ENCODE measurements at regions not wholly inside any gene's neighbourhood (a gene's known extent, or its start where the extent isn't known, plus 50 kb on each side); places are given as distances from the start of the nearest gene placed in this dataset.

DNA sequence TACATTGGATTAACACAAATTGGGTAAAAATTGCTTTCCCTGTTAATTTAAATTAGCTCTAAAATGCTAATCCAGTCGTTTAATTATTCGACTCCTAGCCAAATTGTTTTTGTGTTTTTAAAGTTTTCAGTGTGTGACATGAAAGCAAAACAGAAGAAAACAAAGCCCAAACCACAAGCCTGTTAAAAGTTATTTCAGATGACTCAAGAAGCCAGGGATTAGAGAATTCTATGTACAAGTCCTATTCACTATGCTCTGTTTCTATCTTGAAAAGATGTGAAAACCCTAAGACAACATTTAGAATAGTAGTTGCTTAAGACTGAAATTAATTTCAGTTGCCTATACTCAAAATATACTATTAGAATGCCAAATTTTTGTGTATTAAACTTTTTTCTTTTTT lies 294.8 kb upstream of the ADAMTS5 start:
- no peak for DNase-seq
- no peaks in the 10 kb centered on the region for H3K36me3 ChIP-seq (ENCODE audit: insufficient read depth, low read length)
- no peak for TF ChIP-seq EZH2 (IDR thresholded peaks at IDR 0.05; ENCODE audit: borderline replicate concordance, low read depth, low read length, severe bottlenecking)
- TF ChIP-seq CTCF (IDR thresholded peaks at IDR 0.05; ENCODE audit: borderline replicate concordance, extremely low read depth, low read length, poor library complexity, severe bottlenecking) = no peak
- H3K27ac ChIP-seq (ENCODE audit: low read length) = no peak overlapping the region
- no peaks in the 10 kb centered on the region for H3K27me3 ChIP-seq (ENCODE audit: insufficient read depth, low read length, poor library complexity)
- no peak overlapping the region for H2AFZ ChIP-seq (ENCODE audit: low read depth, low read length)
- H3K4me3 ChIP-seq (ENCODE audit: low read depth in 1 of 2, low read length in 2 of 2) = no peak overlapping the region
- no peak overlapping the region for H3K4me2 ChIP-seq (ENCODE audit: insufficient read depth, low read length)
- H3K79me2 ChIP-seq (ENCODE audit: insufficient read depth, low read length) = no peaks in the 10 kb centered on the region
- no peak overlapping the region for H3K9ac ChIP-seq (ENCODE audit: low read depth, low read length)
- peaks cover 30% of the 10 kb centered on the region for H3K4me1 ChIP-seq (ENCODE audit: insufficient read depth, low read length)
- H3K9me3 ChIP-seq (ENCODE audit: insufficient read depth, low read length, severe bottlenecking) = no peaks in the 10 kb centered on the region
- H4K20me1 ChIP-seq (ENCODE audit: insufficient read depth, low read length) = no peaks in the 10 kb centered on the region
- ATAC-seq (ENCODE audit: insufficient read depth, low read depth) = no peak

GRCh38 chr21:27260728-27261127 lies 293.8 kb upstream of the ADAMTS5 start:
- Histone ChIP-seq H3K4me1 (ENCODE audit: insufficient read depth, low read length) (peaks cover 20% of the 10 kb centered on the region), H3K9me3 (ENCODE audit: insufficient read depth, low read length, severe bottlenecking) (no peaks in the 10 kb centered on the region), H2AFZ (ENCODE audit: low read depth, low read length) (no peak overlapping the region), H3K27ac (ENCODE audit: low read length) (no peak overlapping the region), H3K4me2 (ENCODE audit: insufficient read depth, low read length) (no peak overlapping the region), H3K27me3 (ENCODE audit: insufficient read depth, low read length, poor library complexity) (no peaks in the 10 kb centered on the region), H3K36me3 (ENCODE audit: insufficient read depth, low read length) (no peaks in the 10 kb centered on the region), H3K79me2 (ENCODE audit: insufficient read depth, low read length) (no peaks in the 10 kb centered on the region), H4K20me1 (ENCODE audit: insufficient read depth, low read length) (no peaks in the 10 kb centered on the region), H3K4me3 (ENCODE audit: low read depth in 1 of 2, low read length in 2 of 2) (no peak overlapping the region), H3K9ac (ENCODE audit: low read depth, low read length) (no peak overlapping the region)
- ATAC-seq (ENCODE audit: insufficient read depth, low read depth) (no peak), DNase-seq (no peak)
- no peak for TF ChIP-seq EZH2 (IDR thresholded peaks at IDR 0.05; ENCODE audit: borderline replicate concordance, low read depth, low read length, severe bottlenecking)
- no peak for TF ChIP-seq CTCF (IDR thresholded peaks at IDR 0.05; ENCODE audit: borderline replicate concordance, extremely low read depth, low read length, poor library complexity, severe bottlenecking)

DNA sequence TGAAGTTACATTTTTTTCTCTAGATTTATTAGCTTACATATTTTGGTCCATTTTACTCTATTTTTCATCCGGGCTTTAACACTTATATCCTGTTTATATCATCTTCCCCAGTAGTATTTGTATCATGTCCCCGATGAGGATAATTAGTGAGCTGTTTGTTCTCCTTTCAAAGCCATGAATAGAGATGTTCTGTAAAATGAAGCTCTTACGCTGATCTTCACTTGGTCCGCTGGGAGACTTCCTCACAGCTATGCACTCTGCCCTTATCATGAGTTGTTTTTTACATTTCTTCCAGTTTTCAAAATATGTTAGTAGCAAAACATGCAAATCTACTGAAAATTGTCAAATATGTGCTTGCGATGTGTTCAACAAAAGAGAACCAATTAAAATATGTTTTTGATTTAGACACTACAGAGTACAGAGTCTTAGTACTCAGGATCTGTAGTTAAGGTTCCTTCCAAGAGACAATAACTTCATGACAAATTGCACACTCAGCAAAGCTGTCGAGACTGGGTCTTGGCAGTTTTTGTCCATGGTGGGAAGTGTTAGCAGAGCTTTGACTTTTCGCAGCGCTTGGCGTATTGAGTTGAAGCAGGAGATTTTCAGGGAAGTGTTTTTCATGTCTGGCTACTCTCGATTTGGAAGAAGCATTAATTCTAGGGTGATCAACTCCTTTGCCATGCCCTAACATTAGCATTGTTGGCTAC lies 292.0 kb upstream of the ADAMTS5 start:
- Histone ChIP-seq H2AFZ (ENCODE audit: low read depth, low read length) (no peak overlapping the region), H3K36me3 (ENCODE audit: insufficient read depth, low read length) (no peaks in the 10 kb centered on the region), H3K4me3 (ENCODE audit: low read depth in 1 of 2, low read length in 2 of 2) (no peak overlapping the region), H3K79me2 (ENCODE audit: insufficient read depth, low read length) (no peaks in the 10 kb centered on the region), H4K20me1 (ENCODE audit: insufficient read depth, low read length) (no peaks in the 10 kb centered on the region), H3K9me3 (ENCODE audit: insufficient read depth, low read length, severe bottlenecking) (no peaks in the 10 kb centered on the region), H3K9ac (ENCODE audit: low read depth, low read length) (no peak overlapping the region), H3K27ac (ENCODE audit: low read length) (no peak overlapping the region), H3K4me1 (ENCODE audit: insufficient read depth, low read length) (peaks cover 5% of the 10 kb centered on the region), H3K27me3 (ENCODE audit: insufficient read depth, low read length, poor library complexity) (no peaks in the 10 kb centered on the region), H3K4me2 (ENCODE audit: insufficient read depth, low read length) (no peak overlapping the region)
- no peak for ATAC-seq (ENCODE audit: insufficient read depth, low read depth)
- DNase-seq = no peak
- TF ChIP-seq CTCF (IDR thresholded peaks at IDR 0.05; ENCODE audit: borderline replicate concordance, extremely low read depth, low read length, poor library complexity, severe bottlenecking) = no peak
- TF ChIP-seq EZH2 (IDR thresholded peaks at IDR 0.05; ENCODE audit: borderline replicate concordance, low read depth, low read length, severe bottlenecking) = no peak
